HL-60 (cell line): ENCODE measurements at regions not wholly inside any gene's neighbourhood (a gene's known extent, or its start where the extent isn't known, plus 50 kb on each side); places are given as distances from the start of the nearest gene placed in this dataset.

Source experiments
- GABPA ChIP-seq: IDR thresholded peaks from 2 replicates; pipeline ENCODE4 v1.6.1; 2012; ENCODE audit warnings: low read depth
- POLR2AphosphoS5 ChIP-seq: IDR thresholded peaks from 2 replicates; pipeline ENCODE4 v1.6.1; 2012; ENCODE audit warnings: low read depth
- SPI1 ChIP-seq: IDR thresholded peaks from 2 replicates; pipeline ENCODE4 v1.6.1; 2012; ENCODE audit warnings: low read depth, mild to moderate bottlenecking, borderline replicate concordance
- TF ChIP-seq, protein P1 (sequence below): IDR thresholded peaks from one replicate; pipeline ENCODE4 v1.5.1; 2011; ENCODE audit warnings: low read length, control low read depth, inconsistent platforms; ENCODE audit not compliant: insufficient read depth
- TF ChIP-seq, protein P2 (sequence below): IDR thresholded peaks from 2 replicates; pipeline ENCODE4 v1.6.1; 2012; ENCODE audit warnings: low read depth; ENCODE audit not compliant: insufficient replicate concordance

DNA sequence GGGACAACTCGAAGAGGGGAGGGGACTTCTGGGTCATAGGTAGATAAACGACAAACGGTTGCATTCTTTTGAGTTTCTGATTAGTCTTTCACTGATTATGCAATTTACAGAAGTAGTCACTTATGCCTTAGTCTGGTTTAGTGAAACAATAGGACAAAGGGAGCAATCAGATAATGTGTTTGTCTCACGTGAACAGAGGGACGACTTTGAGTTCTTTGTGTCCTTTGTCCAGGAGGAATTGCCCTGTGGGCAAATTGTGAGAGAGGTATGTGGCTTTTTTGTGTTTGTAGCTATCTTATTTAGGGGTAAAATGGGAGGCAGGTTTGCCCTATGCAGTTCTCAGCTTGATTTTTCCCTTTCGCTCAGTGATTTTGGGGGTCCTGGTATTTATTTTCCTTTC is 362.9 kb upstream of the PCDH20 start:
- TF ChIP-seq, protein P1, sequence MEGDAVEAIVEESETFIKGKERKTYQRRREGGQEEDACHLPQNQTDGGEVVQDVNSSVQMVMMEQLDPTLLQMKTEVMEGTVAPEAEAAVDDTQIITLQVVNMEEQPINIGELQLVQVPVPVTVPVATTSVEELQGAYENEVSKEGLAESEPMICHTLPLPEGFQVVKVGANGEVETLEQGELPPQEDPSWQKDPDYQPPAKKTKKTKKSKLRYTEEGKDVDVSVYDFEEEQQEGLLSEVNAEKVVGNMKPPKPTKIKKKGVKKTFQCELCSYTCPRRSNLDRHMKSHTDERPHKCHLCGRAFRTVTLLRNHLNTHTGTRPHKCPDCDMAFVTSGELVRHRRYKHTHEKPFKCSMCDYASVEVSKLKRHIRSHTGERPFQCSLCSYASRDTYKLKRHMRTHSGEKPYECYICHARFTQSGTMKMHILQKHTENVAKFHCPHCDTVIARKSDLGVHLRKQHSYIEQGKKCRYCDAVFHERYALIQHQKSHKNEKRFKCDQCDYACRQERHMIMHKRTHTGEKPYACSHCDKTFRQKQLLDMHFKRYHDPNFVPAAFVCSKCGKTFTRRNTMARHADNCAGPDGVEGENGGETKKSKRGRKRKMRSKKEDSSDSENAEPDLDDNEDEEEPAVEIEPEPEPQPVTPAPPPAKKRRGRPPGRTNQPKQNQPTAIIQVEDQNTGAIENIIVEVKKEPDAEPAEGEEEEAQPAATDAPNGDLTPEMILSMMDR = no peak
- TF ChIP-seq POLR2AphosphoS5 (no peak), GABPA (no peak), SPI1 (no peak)
- TF ChIP-seq, protein P2, sequence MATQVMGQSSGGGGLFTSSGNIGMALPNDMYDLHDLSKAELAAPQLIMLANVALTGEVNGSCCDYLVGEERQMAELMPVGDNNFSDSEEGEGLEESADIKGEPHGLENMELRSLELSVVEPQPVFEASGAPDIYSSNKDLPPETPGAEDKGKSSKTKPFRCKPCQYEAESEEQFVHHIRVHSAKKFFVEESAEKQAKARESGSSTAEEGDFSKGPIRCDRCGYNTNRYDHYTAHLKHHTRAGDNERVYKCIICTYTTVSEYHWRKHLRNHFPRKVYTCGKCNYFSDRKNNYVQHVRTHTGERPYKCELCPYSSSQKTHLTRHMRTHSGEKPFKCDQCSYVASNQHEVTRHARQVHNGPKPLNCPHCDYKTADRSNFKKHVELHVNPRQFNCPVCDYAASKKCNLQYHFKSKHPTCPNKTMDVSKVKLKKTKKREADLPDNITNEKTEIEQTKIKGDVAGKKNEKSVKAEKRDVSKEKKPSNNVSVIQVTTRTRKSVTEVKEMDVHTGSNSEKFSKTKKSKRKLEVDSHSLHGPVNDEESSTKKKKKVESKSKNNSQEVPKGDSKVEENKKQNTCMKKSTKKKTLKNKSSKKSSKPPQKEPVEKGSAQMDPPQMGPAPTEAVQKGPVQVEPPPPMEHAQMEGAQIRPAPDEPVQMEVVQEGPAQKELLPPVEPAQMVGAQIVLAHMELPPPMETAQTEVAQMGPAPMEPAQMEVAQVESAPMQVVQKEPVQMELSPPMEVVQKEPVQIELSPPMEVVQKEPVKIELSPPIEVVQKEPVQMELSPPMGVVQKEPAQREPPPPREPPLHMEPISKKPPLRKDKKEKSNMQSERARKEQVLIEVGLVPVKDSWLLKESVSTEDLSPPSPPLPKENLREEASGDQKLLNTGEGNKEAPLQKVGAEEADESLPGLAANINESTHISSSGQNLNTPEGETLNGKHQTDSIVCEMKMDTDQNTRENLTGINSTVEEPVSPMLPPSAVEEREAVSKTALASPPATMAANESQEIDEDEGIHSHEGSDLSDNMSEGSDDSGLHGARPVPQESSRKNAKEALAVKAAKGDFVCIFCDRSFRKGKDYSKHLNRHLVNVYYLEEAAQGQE = no peak
